H1 (cell line): ENCODE measurements at regions not wholly inside any gene's neighbourhood (a gene's known extent, or its start where the extent isn't known, plus 50 kb on each side); places are given as distances from the start of the nearest gene placed in this dataset.

Experiments used
- RXRA ChIP-seq: IDR thresholded peaks from 2 replicates; pipeline ENCODE4 v1.6.1; 2011; ENCODE audit warnings: low read depth, mild to moderate bottlenecking, low read length, moderate library complexity; ENCODE audit not compliant: insufficient read depth

DNA sequence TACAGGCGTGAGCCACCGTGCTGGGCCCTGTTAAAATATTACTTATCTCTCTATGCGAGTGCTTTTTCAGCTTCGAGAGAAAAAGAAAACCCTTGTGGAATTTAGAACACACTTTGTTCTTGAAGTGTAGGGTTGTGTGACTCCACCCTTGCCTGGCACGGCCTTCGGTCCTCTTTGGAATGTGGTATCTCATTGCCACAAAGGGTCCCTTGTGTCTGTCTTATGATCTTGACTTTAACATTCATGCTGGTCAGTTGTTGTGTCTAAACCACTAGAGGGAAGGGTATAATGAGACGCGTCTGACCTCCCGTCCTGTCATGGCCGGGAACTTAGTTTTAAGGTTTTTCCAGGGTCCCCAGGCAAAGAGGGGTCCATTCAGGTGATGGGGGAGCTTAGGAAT, 246.4 kb downstream of the VAPA start (continued):
- TF ChIP-seq RXRA, result no peak
